A549 (cell line): ENCODE measurements at regions not wholly inside any gene's neighbourhood (a gene's known extent, or its start where the extent isn't known, plus 50 kb on each side); places are given as distances from the start of the nearest gene placed in this dataset.

ENCODE experiments used
- CHD4 ChIP-seq: fragments of 200-600 bp; sonication (generic); IDR thresholded peaks from 2 replicates; pipeline ENCODE4 v1.6.1; 2016; ENCODE audit warnings: antibody characterized with exemption, mild to moderate bottlenecking, borderline replicate concordance
- KDM5A ChIP-seq: fragments of 200-600 bp; sonication (generic); IDR thresholded peaks from 2 replicates; pipeline ENCODE4 v1.6.1; 2016; ENCODE audit warnings: antibody characterized with exemption, mild to moderate bottlenecking
- POLR2A ChIP-seq: IDR thresholded peaks from 2 replicates; pipeline ENCODE4 v1.6.1; 2012; ENCODE audit warnings: mild to moderate bottlenecking, low read length
- RAD21 ChIP-seq, 2 experiments: fragments of >200 bp in 1 of 2; sonication (Bioruptor Twin) in 1 of 2; formaldehyde crosslinking in 1 of 2; IDR thresholded peaks in 1 of 2; conservative IDR thresholded peaks in 1 of 2; 2 replicates in 1 of 2; 3 replicates in 1 of 2; pipeline ENCODE4 v1.6.1; 2012 to 2018; ENCODE audit warnings: inconsistent platforms in 1 of 2
- REST ChIP-seq: fragments of 200-600 bp; sonication (generic); IDR thresholded peaks from 2 replicates; pipeline ENCODE4 v1.6.1; 2016; ENCODE audit warnings: antibody characterized with exemption, mild to moderate bottlenecking, moderate library complexity
- TF ChIP-seq, protein P1 (sequence below): fragments of >200 bp; sonication (Bioruptor Twin); formaldehyde crosslinking; IDR thresholded peaks from 3 replicates; pipeline ENCODE4 v1.5.1; 2016

- TF ChIP-seq KDM5A (no peak), POLR2A (no peak), REST (no peak), RAD21 (conservative IDR thresholded peaks at IDR 0.05 in 1 of 2, IDR thresholded peaks at IDR 0.05 in 1 of 2) (no peak), CHD4 (no peak)
- TF ChIP-seq, protein P1, sequence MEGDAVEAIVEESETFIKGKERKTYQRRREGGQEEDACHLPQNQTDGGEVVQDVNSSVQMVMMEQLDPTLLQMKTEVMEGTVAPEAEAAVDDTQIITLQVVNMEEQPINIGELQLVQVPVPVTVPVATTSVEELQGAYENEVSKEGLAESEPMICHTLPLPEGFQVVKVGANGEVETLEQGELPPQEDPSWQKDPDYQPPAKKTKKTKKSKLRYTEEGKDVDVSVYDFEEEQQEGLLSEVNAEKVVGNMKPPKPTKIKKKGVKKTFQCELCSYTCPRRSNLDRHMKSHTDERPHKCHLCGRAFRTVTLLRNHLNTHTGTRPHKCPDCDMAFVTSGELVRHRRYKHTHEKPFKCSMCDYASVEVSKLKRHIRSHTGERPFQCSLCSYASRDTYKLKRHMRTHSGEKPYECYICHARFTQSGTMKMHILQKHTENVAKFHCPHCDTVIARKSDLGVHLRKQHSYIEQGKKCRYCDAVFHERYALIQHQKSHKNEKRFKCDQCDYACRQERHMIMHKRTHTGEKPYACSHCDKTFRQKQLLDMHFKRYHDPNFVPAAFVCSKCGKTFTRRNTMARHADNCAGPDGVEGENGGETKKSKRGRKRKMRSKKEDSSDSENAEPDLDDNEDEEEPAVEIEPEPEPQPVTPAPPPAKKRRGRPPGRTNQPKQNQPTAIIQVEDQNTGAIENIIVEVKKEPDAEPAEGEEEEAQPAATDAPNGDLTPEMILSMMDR: no peak
These were observed 689.8 kb upstream of the CHORDC1 start for GRCh38 chr11:90912631-90913030.
